GM21447 (cell line): ENCODE measurements at regions not wholly inside any gene's neighbourhood (a gene's known extent, or its start where the extent isn't known, plus 50 kb on each side); places are given as distances from the start of the nearest gene placed in this dataset.
"Not testable (repeated sequence)": the region's sequence is repeated elsewhere in the genome, so short reads cannot be mapped to it uniquely, and the experiment has no call there.

Experiments
- ATAC-seq: cut with Tn5 transposase; IDR thresholded peaks from one replicate; pipeline ENCODE4 v1.9.1; 2021; ENCODE audit not compliant: unreplicated experiment

- ATAC-seq: no peak
These were observed 418.3 kb upstream of the POU3F2 start for GRCh38 chr6:98416027-98416426.

DNA sequence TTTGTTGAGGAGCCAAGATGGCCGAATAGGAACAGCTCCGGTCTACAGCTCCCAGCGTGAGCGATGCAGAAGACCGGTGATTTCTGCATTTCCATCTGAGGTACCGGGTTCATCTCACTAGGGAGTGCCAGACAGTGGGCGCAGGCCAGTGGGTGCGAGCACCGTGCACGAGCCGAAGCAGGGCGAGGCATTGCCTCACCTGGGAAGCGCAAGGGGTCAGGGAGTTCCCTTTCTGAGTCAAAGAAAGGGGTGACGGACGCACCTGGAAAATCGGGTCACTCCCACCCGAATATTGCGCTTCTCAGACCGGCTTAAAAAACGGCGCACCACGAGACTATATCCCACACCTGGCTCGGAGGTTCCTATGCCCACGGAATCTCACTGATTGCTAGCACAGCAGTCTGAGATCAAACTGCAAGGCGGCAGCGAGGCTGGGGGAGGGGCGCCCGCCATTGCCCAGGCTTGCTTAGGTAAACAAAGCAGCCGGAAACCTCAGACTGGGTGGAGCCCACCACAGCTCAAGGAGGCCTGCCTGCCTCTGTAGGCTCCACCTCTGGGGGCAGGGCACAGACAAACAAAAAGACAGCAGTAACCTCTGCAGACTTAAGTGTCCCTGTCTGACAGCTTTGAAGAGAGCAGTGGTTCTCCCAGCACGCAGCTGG lies 417.7 kb upstream of the POU3F2 start:
- not testable (repeated sequence) for ATAC-seq

DNA sequence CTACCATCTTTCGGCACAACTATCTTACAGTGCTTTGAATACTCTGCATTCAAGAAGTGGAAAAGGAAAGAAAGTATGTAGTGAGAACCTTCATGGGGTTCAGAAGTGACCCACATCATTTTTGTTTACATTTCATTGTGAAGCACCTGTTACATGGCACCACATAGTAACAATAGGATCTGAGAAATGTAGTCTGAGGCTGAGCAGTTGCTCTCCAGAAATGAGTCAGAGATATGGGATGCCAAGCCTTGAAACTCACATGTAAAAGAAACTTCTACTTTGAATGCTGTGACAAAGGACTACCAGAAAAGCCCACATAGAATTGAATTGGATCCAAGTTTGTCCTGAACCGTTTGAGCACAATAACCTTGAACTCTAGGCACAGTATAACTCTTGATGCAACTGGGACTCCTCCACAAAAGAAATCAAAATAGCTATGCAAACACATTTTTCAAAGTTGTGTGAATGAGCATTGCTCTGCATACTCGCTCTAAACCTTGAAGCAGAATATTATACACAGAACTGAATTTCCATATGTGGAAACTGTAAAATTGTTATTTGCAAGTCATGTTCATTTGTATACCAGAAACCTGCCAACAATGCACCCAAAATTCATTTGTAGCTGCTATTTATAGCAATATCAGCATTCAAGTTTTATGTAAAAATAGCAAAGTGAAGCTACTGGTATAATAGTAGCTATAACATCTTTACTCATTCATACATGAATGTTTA lies 400.9 kb upstream of the POU3F2 start:
- peak; percentile 69 for ATAC-seq

GRCh38 chr6:98443633-98444032 lies 390.7 kb upstream of the POU3F2 start:
- no peak for ATAC-seq

- ATAC-seq: no peak
These were observed 381.7 kb upstream of the POU3F2 start for GRCh38 chr6:98452685-98453084.

DNA sequence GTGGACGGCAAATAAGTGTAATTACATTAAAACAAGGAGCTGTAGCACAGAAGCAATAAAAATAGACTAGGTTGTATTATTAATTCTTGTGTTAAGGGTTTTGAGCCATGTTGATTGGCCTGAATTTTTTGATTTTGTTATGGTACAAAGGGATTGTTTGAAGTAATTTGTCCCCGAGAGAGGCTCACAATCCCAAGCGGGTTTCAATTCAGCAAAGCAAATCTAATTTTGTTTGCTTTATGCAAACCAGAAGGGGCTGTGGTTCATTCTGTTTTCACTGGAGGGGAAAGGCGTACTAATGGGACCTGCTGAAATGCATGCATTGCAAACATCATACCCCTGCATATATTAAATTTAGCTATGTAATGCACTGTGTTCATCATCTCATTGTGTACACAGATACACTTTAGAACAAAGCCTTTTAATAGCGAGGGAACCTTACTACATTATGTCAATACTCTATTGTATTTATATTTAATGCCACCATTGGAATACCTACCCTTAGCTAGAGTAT lies 379.5 kb upstream of the POU3F2 start:
- no peak for ATAC-seq

DNA sequence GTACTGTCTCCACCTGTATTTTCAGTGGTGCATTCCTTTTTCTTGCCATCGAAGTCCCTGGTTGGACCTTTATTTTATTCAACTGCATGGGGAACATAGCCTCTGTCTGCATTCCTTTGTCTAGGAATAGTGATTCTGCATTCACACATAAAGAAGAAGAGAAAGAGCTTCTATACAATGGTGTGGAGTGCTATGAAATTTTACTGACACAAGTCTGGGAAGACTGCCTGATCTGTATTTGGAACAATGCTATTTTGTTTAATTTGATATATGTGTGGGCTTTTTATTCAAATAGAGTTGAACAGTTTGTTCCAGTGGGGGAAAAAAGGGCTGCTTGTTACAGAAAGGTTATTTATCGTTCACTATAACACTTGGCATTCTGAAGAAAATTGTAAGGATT lies 375.7 kb upstream of the POU3F2 start:
- no peak for ATAC-seq

DNA sequence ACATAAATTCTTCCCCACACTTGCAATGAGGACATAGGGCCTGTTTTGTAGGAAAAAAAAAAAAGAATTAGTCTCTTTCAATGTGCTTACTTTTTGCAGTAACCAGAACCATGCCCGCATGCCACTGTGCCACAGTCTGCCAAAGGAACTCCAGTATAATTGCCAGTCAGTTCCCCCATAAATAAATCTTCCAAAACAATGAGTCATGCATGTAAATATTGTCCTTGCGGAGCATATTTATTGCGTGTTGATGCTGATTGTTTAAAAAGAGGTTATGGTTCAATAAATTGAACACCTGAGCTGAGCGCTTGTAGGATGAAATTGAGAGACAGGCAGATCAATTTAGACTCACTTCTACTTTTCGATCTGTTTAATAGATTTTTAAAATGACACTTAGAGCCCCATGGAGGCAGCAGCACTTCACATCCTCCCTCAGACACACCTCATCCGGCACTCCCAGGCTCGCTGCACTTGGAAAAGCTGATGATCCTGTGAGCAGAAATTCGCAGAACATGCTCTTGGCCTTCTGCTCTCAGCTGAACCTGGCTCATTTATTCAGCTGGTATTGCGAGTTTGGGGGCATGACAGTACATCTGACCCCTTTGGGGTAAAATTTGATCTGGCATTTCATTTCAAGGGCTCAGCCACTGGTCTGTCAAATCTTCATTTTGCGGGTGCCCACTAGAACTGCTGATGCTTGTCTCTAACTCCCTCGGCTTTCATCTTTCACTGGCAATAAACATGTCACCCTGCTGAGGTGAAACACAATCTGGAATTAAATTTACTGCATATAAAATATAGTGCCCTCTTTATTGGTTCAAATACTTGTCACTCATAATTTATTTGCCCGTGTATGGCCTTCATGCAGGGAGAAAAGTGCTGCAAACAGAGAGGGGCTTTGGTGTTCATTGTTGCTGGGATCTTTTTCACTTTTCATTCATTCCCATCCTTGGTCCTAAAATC lies 371.1 kb upstream of the POU3F2 start:
- ATAC-seq: no peak

GRCh38 chr6:98467091-98467490 lies 367.3 kb upstream of the POU3F2 start:
- no peak for ATAC-seq

DNA sequence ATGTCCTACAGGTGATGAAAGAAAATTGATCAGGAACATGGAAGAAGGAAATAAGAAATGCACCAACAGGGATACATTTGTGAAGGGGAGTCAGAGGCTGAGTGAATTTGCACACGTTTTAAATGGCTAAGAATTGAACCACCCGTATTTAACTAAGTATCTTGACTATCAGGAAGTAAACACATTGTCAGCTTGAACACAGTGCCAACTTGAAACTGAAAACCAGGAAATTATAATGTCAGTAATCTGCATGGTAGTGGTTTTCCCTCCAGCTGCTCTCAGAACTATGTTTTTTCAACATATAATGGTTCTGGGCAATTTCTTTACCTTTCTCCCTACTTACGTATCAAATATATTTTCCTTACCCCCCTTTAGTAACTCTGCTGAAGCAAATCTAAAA lies 366.5 kb upstream of the POU3F2 start:
- ATAC-seq: no peak

GRCh38 chr6:98469141-98469540 lies 365.2 kb upstream of the POU3F2 start:
- no peak for ATAC-seq

GRCh38 chr6:98470821-98471220 lies 363.6 kb upstream of the POU3F2 start:
- ATAC-seq: no peak

GRCh38 chr6:98471444-98471843 lies 362.9 kb upstream of the POU3F2 start:
- no peak for ATAC-seq

DNA sequence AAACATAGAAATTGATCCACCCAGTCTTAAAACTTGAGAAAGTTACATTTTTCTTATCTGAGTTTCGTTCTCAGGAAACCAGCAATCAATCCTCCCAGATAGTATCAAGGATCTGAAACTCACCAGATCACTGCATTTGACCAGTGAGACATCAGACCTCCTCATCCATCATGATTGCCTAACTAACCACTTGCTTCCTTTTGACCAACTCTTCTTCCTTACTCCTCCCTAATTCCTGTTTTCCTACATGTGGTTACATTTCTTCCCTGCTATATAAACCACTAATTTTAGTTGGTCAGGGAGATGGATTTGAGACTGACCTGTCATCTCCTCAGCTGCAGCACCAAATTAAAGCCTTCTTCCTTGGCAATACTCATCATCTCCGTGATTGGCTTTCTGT lies 357.1 kb upstream of the POU3F2 start:
- no peak for ATAC-seq

GRCh38 chr6:98484696-98485095 lies 349.7 kb upstream of the POU3F2 start:
- ATAC-seq: no peak

- no peak for ATAC-seq
These were observed 348.8 kb upstream of the POU3F2 start for GRCh38 chr6:98485593-98485992.

GRCh38 chr6:98486057-98486456 lies 348.3 kb upstream of the POU3F2 start:
- no peak for ATAC-seq

DNA sequence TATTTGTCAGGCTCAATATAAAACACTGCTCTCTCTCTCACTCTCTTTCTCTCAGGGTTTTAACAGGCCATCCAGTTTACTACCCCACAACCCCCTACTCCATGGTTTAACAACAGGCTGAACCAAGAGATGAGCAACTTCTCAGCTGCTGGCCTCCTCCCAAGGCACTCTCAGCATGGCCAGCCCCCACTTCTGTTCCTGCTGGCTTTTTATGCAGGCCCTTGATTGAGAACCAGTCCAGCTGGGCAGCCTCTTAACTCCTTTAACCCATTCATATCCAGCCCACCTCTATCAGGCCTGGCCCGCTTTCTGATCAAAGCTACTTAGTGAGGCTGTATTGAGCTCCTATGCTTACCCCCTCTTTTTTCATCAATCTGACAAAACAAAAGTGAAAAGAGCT lies 346.8 kb upstream of the POU3F2 start:
- ATAC-seq: no peak

- ATAC-seq: no peak
These were observed 336.1 kb upstream of the POU3F2 start for GRCh38 chr6:98498144-98498775.

- ATAC-seq: no peak
These were observed 335.5 kb upstream of the POU3F2 start for GRCh38 chr6:98498866-98499265.
